Hematopoietic multipotent progenitor cell treated with erythropoietin and hydrocortisone succinate and interleukin-3 and kit ligand, for 8 days (in vitro differentiated cells): ENCODE measurements at regions not wholly inside any gene's neighbourhood (a gene's known extent, or its start where the extent isn't known, plus 50 kb on each side); places are given as distances from the start of the nearest gene placed in this dataset.

ENCODE experiments used
- DNase-seq: peaks from one replicate; pipeline ENCODE4 v3.0.0-alpha.2; 2015

DNA sequence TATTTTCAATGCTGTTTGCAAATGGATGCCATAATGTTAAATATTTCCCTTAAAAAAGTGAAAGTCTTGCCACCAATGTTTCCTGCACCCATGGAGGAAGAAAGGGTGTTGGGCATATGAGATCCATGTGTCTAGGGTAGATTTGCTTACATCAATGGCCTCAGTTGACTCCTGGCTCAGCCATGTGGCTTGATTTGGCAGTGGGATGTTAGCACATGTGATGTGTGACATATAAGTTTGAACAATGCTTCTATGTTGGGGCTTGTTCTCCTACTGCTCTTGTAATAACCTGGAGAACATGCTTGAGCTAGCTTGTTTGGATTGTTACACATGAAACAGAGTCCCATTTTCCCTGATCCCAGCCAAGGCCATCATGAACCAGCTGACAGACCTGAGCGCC lies 187.6 kb downstream of the SCP2D1 start:
- DNase-seq = no peak

DNA sequence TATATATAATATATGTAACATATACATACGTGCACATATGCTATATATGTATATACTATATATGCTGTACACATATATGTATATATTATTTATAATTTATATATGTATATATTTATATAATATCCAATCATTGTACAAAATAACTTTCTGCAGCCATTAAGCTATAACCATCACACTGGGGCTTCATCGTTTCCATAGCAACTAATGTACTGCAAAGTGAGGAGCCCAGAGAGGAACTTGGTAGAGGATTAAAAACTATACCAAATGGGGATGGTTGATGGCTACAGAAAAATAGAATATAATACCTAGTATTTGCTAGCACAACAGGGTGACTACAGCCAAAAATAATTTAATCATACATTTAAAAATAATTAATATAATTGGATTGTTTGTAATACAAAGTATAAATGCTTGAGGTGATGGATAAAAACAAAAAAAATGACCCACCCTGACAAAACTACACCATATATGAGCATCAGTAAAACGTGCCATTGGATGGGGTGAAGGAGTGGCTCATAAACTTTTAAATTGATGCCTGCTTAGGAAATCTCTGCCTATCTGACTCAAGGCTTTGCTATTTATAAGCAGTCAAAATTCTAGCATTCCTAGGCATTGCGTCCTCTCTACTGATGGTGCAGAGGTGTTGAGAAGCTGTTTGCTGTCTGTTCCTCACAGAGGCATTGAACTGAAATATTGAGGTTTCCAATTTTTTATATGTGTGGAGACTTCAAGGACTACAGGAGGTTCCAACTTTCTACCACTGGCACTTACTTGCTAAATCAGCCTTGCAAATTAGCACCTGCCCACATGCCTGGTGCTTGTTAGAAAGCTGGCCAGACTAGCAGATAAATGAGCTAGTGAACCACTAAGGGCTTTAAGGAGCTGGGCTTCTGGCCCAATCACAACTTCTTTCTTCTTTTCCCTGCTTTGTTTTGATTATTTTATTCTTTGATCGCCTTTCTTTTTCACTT lies 190.1 kb downstream of the SCP2D1 start:
- DNase-seq = no peak

- DNase-seq = no peak
Observed at GRCh38 chr20:19004975-19005374, 191.4 kb downstream of the SCP2D1 start.

GRCh38 chr20:19008497-19008896 lies 194.9 kb downstream of the SCP2D1 start:
- no peak for DNase-seq

DNA sequence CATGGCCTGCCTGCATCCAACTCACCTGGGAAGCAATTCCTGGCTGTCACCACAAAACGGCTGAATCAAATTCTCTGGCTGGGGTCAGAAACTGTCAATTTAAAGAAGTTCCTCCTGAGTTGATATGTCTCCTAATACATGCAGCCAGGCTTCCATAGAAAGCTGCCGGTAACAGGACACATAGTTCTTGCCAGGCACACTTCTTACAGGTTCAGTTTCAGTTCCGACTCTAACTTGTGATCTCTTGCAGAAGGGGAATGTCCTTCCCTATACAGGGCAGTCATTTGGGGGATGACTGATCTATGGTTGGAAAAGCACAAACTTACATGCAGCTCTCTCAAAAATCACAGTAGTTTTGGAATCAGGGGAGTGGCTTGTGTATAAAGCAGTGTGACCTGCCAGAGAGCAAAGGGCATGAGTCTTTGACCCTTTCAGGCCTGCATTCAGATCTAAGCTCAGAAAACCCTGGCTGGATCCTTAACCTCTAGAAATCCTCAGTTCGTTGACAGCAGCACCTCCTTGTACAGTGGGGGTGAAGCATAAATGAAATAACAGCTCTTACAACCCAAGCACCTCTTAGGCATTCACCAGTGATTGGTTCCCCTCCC lies 195.6 kb downstream of the SCP2D1 start:
- DNase-seq = no peak

DNA sequence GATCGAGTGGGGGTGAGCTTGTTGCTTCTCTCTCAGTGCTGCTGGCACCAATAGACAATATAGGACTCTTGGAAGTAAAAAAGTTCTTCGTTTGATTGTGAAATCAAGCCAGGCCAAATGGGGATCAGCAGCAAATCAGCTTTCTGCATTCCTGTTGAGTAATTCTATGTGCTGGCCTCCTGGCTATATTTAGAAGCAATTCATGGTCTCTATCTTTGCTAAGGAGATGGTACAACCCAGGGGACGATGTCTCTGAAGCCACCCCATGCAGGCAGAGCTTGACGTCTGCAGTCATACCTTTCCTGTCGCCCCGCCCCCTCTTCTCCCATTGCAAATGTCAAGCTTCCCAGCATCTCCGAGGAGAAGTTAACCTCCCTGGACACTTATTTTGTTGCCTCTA lies 199.1 kb downstream of the SCP2D1 start:
- no peak for DNase-seq

- DNase-seq = no peak
Observed at GRCh38 chr20:19013907-19014306, 198.5 kb upstream of the SLC24A3 start.

GRCh38 chr20:19015351-19016139 lies 196.9 kb upstream of the SLC24A3 start:
- DNase-seq = no peak

DNA sequence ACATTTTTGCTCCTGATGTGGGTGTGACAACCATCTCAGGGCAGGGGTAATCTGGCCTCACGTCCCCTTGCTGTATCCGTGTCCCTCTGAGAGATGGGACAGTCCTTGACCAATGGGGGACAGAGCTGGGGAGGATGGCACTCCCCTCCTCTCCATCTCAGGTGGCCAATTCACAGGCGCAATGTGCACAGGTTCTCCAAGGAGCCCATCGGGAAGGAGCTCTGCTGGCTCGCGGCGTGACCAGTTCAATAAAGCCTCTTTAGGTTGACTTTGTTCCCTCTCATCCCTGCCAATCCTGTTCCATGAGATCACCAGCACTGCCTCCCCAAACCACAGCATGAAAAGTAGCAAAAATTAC lies 196.3 kb upstream of the SLC24A3 start:
- no peak for DNase-seq

DNA sequence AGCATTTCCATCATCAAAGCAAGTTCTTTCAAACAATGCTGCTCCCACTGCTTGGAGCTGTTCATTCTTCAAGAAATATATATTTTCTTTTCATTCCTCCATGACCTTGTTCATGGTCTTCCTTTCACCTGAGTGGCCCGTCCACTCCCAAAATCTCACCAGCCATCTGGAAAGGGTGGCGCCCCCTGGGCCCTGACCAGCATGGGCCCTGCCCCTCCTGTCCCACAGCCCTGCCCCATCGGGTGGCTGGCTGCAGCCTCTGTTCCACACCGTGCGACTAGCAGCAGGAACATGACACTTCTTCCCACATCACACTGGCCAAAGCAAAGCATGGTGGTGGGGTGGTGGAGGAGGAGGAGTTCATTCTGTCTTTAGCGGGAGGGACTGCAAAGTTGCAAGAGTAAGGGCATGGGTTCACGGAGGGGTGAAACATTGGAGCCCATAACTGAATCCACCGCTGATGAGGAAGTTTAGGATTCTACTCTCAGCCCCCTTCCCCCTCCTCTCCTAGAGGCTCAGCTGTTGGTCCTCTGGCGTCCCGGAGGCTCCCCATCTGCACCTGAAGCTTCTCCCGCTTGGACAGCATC lies 195.2 kb upstream of the SLC24A3 start:
- DNase-seq = no peak

DNA sequence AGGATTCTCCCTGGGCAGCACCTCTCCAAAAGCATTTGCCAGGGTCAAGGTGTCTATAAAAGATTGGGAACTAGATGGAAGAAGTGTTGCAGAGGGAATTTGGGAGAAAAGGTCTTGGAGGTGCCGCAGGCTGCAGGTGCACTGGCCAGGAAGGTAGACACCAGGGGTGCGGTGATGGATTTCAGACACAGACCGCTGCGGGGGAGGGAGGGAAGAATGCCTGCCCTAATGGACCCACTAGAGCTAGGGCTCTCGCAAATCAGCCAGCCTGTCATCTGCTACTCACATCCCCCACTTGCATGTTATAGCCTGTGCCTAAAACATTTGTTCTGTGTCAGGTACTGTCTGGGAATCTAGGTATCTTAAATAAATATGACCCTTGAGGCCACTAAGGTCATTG lies 193.6 kb upstream of the SLC24A3 start:
- no peak for DNase-seq

DNA sequence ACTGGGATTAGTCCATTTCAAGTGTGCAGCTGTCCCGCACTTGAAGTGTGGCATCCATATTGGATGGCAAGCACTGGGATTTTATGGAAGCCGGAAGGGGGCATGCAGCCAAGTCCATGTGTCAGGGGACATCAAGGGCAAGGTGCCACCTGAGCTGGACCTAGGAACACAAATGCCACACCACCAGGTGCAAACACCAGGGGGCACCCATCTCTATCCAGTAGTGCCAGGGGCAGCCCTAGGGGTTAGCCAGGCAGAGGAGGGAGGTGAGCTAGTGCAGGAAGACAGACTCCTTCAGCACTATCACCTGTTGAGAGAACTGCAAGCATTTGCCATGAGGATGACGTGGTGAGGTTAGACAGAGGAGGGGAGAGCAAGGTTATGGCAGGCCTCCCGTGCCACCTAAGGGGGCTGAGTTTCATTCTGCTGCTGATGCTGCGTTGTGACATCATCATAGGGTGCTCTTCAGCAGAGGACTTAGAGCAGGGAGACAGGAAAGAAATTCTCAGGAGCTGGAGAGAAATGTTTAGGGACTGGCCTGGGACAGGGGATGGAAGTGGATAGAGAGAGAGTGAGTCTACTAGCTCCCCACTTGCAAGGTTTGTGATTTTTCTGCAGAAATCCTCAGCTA lies 192.6 kb upstream of the SLC24A3 start:
- no peak for DNase-seq

GRCh38 chr20:19021406-19022117 lies 190.9 kb upstream of the SLC24A3 start:
- no peak for DNase-seq

DNA sequence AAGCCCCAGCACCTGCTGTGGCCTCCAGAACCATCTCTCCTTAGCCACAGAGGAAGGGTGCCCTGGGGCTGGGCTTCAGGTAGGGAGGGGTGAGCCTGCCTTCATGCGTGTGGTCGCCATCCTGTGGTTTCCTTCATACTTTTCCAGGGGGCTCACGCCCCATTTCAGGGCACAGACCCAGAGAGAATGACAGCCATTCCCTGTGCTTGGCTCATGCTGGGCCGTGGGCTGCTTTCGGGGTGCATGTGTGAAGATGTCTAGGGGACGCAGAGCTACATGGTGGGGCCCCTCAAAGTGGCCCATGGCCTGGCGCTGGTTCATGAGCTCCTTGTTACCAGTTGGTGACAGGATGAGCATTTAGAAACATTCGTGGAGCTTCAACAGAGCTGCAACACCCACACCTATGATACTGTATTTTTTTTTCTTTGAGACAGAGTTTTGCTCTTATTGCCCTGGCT lies 190.3 kb upstream of the SLC24A3 start:
- no peak for DNase-seq

GRCh38 chr20:19022791-19023448 lies 189.5 kb upstream of the SLC24A3 start:
- no peak for DNase-seq

GRCh38 chr20:19024296-19025035 lies 188.0 kb upstream of the SLC24A3 start:
- no peak for DNase-seq

DNA sequence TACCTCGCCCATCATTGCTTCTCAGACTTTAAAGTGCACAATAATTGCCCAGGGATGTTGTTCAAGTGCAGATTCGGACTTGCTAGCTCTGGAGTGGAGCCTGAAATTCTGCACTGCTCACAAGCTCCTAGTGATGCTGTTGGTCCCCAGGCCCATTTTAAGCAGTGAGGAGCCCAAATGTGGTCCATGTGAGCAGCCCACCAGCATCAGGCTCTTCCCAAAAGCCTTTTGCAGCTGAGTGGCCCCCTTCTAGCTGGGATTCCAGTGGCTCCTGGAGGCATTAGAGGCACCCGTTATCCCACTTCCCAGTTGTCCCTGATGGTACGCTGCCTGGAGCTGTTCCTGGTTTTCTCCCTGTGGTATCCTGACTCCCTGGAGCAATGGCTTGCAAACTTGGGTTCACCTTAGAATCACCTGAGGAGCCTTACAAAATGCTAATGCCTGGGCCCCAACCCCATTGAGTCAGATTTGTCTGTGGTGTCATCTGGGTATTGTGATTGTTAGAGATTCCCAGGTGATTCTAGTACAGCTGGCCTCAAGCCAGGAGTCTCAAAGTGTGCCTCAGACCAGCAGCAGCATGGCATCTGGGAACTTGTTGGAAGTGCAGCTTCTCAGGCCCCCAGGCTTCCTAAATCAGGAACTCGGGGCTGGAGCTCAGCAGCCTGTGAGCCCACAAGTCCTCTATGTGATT lies 186.9 kb upstream of the SLC24A3 start:
- no peak for DNase-seq

- no peak for DNase-seq
Observed at GRCh38 chr20:19026121-19026878, 186.1 kb upstream of the SLC24A3 start.
